ENCODE measurements at regions not wholly inside any gene's neighbourhood (a gene's known extent, or its start where the extent isn't known, plus 50 kb on each side); places are given as distances from the start of the nearest gene placed in this dataset.

DNA sequence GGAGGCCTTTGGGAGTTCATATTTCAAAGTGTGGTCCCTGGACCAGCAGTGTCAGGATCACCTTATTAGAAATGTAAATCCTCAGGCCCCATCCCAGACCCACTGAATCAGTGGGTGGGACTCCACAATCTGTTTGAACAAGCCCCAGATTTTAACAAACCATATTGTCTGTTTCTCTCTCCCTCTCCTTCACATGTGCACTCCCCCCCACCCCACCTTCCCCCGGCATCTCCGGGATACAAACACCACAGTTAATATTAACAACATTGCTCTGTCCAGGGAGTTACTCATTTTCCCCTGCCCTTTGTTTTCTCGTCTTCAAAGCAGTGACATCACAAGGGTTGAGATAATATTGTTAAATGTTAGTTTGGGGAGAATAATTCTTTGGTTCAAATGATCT, 127.3 kb downstream of the KATNIP start:
- no peak overlapping the region for H3K4me3 ChIP-seq
- intact Hi-C loops (cut with micrococcal nuclease), result no loop called here
- TF ChIP-seq, protein P1, sequence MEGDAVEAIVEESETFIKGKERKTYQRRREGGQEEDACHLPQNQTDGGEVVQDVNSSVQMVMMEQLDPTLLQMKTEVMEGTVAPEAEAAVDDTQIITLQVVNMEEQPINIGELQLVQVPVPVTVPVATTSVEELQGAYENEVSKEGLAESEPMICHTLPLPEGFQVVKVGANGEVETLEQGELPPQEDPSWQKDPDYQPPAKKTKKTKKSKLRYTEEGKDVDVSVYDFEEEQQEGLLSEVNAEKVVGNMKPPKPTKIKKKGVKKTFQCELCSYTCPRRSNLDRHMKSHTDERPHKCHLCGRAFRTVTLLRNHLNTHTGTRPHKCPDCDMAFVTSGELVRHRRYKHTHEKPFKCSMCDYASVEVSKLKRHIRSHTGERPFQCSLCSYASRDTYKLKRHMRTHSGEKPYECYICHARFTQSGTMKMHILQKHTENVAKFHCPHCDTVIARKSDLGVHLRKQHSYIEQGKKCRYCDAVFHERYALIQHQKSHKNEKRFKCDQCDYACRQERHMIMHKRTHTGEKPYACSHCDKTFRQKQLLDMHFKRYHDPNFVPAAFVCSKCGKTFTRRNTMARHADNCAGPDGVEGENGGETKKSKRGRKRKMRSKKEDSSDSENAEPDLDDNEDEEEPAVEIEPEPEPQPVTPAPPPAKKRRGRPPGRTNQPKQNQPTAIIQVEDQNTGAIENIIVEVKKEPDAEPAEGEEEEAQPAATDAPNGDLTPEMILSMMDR (IDR thresholded peaks at IDR 0.05; ENCODE audit: borderline replicate concordance), result no peak
- no peak for DNase-seq
- H3K4me1 ChIP-seq, result no peaks in the 10 kb centered on the region
- no peaks in the 10 kb centered on the region for H3K27me3 ChIP-seq (ENCODE audit: low read depth)
- H3K9me3 ChIP-seq (replicated peaks), result peaks cover 4% of the 10 kb centered on the region
- no peak overlapping the region for H3K27ac ChIP-seq (replicated peaks)
- H3K36me3 ChIP-seq, result peaks cover 62% of the 10 kb centered on the region

DNA sequence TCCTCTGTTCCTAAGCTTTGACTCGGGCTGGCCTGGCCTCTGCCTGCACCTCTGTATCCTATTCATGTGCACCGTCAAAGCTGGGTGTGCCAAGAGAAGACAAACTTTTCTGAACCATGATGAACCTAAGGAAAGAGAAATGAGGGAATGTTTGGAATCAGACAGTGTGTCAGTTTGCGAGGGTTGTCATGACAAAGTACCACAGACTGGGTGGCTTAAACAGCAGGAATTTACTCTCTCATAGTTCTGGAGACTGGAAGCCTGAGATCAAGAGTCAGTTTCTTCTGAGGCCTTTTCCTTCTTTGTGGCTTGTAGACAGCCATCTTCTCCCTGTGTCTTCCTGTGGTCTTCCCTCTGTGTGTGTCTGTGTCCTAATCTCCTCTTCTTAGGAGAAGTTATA, 129.0 kb downstream of the KATNIP start:
- no peaks in the 10 kb centered on the region for H3K4me1 ChIP-seq
- no peak overlapping the region for H3K27ac ChIP-seq (replicated peaks)
- DNase-seq, result no peak
- H3K4me3 ChIP-seq, result no peak overlapping the region
- peaks cover 70% of the 10 kb centered on the region for H3K36me3 ChIP-seq
- TF ChIP-seq, protein P1 (IDR thresholded peaks at IDR 0.05; ENCODE audit: borderline replicate concordance), result no peak
- peaks cover 3% of the 10 kb centered on the region for H3K9me3 ChIP-seq (replicated peaks)
- intact Hi-C loops (cut with micrococcal nuclease), result no loop called here
- no peaks in the 10 kb centered on the region for H3K27me3 ChIP-seq (ENCODE audit: low read depth)

DNA sequence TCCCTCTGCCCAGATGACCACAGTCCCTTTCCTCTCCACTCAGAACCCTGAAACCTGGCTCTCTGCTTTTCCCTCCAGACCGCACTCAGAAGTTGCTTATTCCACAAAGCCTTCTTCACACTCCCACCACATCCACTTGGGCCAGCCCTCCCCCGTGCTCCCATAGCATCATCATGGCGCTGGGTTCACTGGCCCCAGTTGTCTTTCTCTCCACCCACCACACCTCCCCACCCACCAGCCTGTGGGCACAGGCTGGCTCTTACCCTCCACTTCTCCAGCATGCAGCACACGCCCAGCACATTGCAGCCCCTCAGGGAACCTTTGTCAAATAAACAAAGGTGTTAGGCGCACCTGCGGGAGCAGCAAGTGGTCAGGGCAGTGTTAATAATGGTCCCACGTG, 130.0 kb downstream of the KATNIP start:
- H3K36me3 ChIP-seq, result peaks cover 67% of the 10 kb centered on the region

DNA sequence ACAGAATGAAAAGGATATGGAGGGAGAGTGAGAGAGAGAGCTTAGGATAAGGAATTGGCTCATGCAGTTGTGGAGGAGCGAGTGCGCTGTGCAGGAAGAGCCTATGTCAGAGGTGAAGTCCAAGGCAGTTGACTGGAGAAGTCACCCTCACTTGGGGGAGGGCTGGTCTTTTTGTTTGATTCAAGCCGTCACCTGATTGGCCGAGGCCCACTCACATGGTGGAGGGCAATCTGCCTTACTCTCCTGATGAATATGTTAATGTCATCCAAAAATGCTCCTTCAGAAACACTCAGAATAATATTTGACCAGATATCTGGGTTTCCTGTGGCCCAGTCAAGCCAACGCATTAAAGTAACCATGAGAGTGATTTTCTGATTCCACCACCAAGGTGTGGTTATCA, 131.7 kb downstream of the KATNIP start:
- no peak for DNase-seq
- peaks cover 63% of the 10 kb centered on the region for H3K36me3 ChIP-seq
- H3K27ac ChIP-seq (replicated peaks), result no peak overlapping the region
- H3K4me3 ChIP-seq, result no peak overlapping the region
- intact Hi-C loops (cut with micrococcal nuclease), result no loop called here
- no peaks in the 10 kb centered on the region for H3K9me3 ChIP-seq (replicated peaks)
- TF ChIP-seq, protein P1 (IDR thresholded peaks at IDR 0.05; ENCODE audit: borderline replicate concordance), result no peak
- H3K27me3 ChIP-seq (ENCODE audit: low read depth), result no peaks in the 10 kb centered on the region
- H3K4me1 ChIP-seq, result peaks cover 2% of the 10 kb centered on the region

More for the DNA sequence above, 130.0 kb downstream of the KATNIP start:
- Histone ChIP-seq H3K27ac (replicated peaks) (no peak overlapping the region), H3K4me3 (no peak overlapping the region), H3K9me3 (replicated peaks) (no peaks in the 10 kb centered on the region), H3K4me1 (no peaks in the 10 kb centered on the region), H3K27me3 (ENCODE audit: low read depth) (no peaks in the 10 kb centered on the region)
- intact Hi-C loops (cut with micrococcal nuclease), result no loop called here
- no peak for DNase-seq
- TF ChIP-seq, protein P1 (IDR thresholded peaks at IDR 0.05; ENCODE audit: borderline replicate concordance), result no peak

DNA sequence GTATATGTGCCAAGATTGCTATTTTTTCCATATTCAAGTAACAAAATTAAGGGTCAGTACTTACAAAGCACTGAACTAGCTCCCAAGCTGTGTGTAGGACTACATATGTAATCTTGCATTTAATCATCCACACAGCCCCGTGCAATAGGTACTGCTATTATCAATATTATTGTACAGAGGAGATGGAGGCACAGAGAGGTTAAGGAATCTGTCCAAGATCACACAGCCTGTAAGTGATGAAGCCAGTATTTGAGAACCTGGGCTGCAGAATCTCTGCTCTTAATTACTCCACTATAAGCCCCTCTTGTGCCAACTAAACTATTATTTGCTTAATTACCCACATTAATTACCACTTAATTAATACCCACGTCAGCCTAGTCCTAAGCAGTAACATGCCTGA, 134.1 kb downstream of the KATNIP start:
- intact Hi-C loops (cut with micrococcal nuclease), result no loop called here
- no peak for DNase-seq
- Histone ChIP-seq H3K27ac (replicated peaks) (no peak overlapping the region), H3K9me3 (replicated peaks) (no peaks in the 10 kb centered on the region), H3K36me3 (peaks cover 46% of the 10 kb centered on the region), H3K4me3 (no peak overlapping the region), H3K27me3 (ENCODE audit: low read depth) (no peaks in the 10 kb centered on the region), H3K4me1 (peaks cover 17% of the 10 kb centered on the region)
- TF ChIP-seq, protein P1 (IDR thresholded peaks at IDR 0.05; ENCODE audit: borderline replicate concordance), result no peak

DNA sequence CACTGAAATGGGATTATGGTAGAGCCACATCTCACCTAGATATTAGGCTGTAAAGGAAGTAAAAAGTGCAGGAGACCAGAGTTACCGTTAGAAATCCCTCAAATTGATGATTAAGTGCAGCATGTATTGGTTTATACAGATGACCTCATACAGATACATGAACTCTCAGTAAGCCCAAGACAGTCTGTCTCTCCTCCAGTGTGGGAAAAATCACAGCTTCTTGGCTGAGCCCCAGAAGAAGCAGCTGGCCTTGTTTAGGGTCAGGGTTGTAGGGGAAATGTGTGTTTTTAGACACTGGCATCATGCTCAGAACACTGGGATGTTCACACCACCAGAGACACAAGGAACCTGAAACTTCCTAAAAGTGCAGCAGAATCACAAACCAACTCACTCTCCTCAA, 135.9 kb downstream of the KATNIP start:
- TF ChIP-seq, protein P1 (IDR thresholded peaks at IDR 0.05; ENCODE audit: borderline replicate concordance), result no peak
- H3K27ac ChIP-seq (replicated peaks), result no peak overlapping the region
- intact Hi-C loops (cut with micrococcal nuclease), result no loop called here

More for the DNA sequence above, 135.9 kb downstream of the KATNIP start:
- Histone ChIP-seq H3K4me1 (peaks cover 17% of the 10 kb centered on the region), H3K9me3 (replicated peaks) (no peaks in the 10 kb centered on the region), H3K36me3 (peaks cover 28% of the 10 kb centered on the region), H3K4me3 (no peak overlapping the region), H3K27me3 (ENCODE audit: low read depth) (no peaks in the 10 kb centered on the region)
- DNase-seq, result no peak
